ENCODE measurements at regions not wholly inside any gene's neighbourhood (a gene's known extent, or its start where the extent isn't known, plus 50 kb on each side); places are given as distances from the start of the nearest gene placed in this dataset.

DNA sequence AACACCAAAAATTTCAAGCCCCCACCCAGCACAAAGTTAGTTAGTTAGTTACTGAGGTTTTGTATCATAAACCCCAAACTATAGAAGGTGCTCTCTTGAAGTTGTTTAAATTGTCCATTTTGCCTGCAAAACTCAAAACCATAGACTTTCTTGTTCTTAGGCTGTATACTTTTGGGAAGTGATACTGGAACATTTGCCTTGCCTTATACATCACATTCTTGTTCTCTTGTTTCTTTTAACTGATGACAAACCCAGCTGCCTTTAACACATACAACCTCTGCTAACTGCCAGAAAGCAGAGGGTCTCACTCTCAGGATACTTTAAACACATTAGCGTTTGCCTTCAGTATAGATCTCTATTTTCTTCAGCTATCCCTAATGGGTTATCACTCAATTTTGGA lies 570.5 kb downstream of the MRPL39 start:
- no peak for TF ChIP-seq EZH2phosphoT487 (IDR thresholded peaks at IDR 0.05; ENCODE audit: insufficient read depth, low read depth)
- TF ChIP-seq EZH2 (IDR thresholded peaks at IDR 0.05; ENCODE audit: insufficient read depth, poor library complexity, severe bottlenecking), result no peak
- DNase-seq, result no peak
- no peak overlapping the region for H2AFZ ChIP-seq
- H3K9me3 ChIP-seq (ENCODE audit: low read depth), result no peaks in the 10 kb centered on the region
- no peaks in the 10 kb centered on the region for H3K27me3 ChIP-seq (replicated peaks; ENCODE audit: insufficient read depth)
- H3K9me2 ChIP-seq (ENCODE audit: insufficient read depth), result no peaks in the 10 kb centered on the region
- no peak overlapping the region for H3K9ac ChIP-seq
- no peaks in the 10 kb centered on the region for H3K36me3 ChIP-seq (ENCODE audit: low read depth)
- in situ Hi-C loops (cut with MboI), result no loop called here
- H3K4me1 ChIP-seq (ENCODE audit: insufficient read depth), result no peaks in the 10 kb centered on the region
- no peak overlapping the region for H3K4me3 ChIP-seq
- WGBS, 2 experiments (ENCODE audit: low coverage in 1 of 2, low lambda C conversion rate in 2 of 2, missing lambda C conversion rate in 2 of 2), result 38 to 40% methylated on average over 1 of the region's 1 CpG
- H3F3A ChIP-seq (ENCODE audit: insufficient read depth), result no peaks in the 10 kb centered on the region
- no peak overlapping the region for H3K27ac ChIP-seq
- H4K20me1 ChIP-seq (ENCODE audit: insufficient read depth), result no peaks in the 10 kb centered on the region
- H3K79me2 ChIP-seq (ENCODE audit: insufficient read depth), result no peaks in the 10 kb centered on the region
- no peak overlapping the region for H3K4me2 ChIP-seq (ENCODE audit: unreplicated experiment)

DNA sequence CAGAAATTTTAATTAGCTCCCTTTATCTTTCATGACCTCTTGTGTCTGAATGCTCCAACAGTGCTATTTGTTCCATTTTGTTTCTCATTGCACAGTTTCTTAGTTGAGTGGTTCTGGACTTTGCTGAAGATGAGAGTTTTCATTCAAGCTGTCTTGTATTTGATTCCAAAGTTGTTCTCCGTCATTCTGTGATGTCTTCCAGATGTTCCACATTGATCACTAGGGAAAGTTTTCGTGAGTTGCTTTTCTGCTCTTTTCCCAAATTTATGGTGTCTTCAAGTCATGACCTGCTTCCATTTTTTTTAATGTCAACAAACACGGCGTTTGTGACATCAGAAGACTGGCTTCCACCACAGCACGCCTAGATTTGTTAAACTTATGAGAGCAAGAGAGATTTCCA lies 575.5 kb downstream of the MRPL39 start:
- in situ Hi-C loops (cut with MboI), result no loop called here
- DNase-seq, result no peak
- Histone ChIP-seq H3K9ac (no peak overlapping the region), H3F3A (ENCODE audit: insufficient read depth) (no peaks in the 10 kb centered on the region), H3K79me2 (ENCODE audit: insufficient read depth) (no peaks in the 10 kb centered on the region), H3K27me3 (replicated peaks; ENCODE audit: insufficient read depth) (no peaks in the 10 kb centered on the region), H3K36me3 (ENCODE audit: low read depth) (no peaks in the 10 kb centered on the region), H4K20me1 (ENCODE audit: insufficient read depth) (no peaks in the 10 kb centered on the region), H3K9me2 (ENCODE audit: insufficient read depth) (no peaks in the 10 kb centered on the region), H3K4me3 (no peak overlapping the region), H3K4me2 (ENCODE audit: unreplicated experiment) (no peak overlapping the region), H2AFZ (no peak overlapping the region), H3K4me1 (ENCODE audit: insufficient read depth) (no peaks in the 10 kb centered on the region), H3K9me3 (ENCODE audit: low read depth) (no peaks in the 10 kb centered on the region), H3K27ac (no peak overlapping the region)
- WGBS, 2 experiments (ENCODE audit: low coverage in 1 of 2, low lambda C conversion rate in 2 of 2, missing lambda C conversion rate in 2 of 2), result 0 to 1% methylated on average over 5 of the region's 5 CpGs
- no peak for TF ChIP-seq EZH2 (IDR thresholded peaks at IDR 0.05; ENCODE audit: insufficient read depth, poor library complexity, severe bottlenecking)
- TF ChIP-seq EZH2phosphoT487 (IDR thresholded peaks at IDR 0.05; ENCODE audit: insufficient read depth, low read depth), result no peak

DNA sequence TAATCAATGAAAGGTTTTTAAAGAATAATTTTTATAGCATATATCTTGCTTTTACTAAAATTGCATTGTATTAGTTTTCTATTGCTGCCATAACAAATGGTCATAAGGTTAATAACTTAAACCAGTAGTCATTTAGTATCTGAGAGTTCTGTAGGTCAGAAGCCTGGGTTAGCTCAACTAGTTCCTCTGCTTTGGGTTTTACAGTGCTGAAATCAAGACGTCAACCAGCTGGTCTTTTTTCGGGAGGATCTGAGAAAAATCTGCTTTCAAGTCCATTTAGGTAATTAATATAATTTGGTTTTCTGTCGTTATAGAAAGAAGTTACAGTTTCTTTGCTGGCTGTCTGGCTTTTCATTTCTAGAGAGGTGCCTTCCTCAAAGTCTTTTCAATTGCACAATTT lies 577.7 kb downstream of the MRPL39 start:
- H3F3A ChIP-seq (ENCODE audit: insufficient read depth), result no peaks in the 10 kb centered on the region
- no peak overlapping the region for H3K9ac ChIP-seq
- H3K79me2 ChIP-seq (ENCODE audit: insufficient read depth), result no peaks in the 10 kb centered on the region
- no peaks in the 10 kb centered on the region for H3K27me3 ChIP-seq (replicated peaks; ENCODE audit: insufficient read depth)
- H3K4me3 ChIP-seq, result no peak overlapping the region
- H3K9me3 ChIP-seq (ENCODE audit: low read depth), result no peaks in the 10 kb centered on the region
- no peaks in the 10 kb centered on the region for H3K9me2 ChIP-seq (ENCODE audit: insufficient read depth)
- 15 to 23% methylated on average over 3 of the region's 3 CpGs for WGBS, 2 experiments (ENCODE audit: low coverage in 1 of 2, low lambda C conversion rate in 2 of 2, missing lambda C conversion rate in 2 of 2)
- H2AFZ ChIP-seq, result no peak overlapping the region
- no peak for TF ChIP-seq EZH2 (IDR thresholded peaks at IDR 0.05; ENCODE audit: insufficient read depth, poor library complexity, severe bottlenecking)
- TF ChIP-seq EZH2phosphoT487 (IDR thresholded peaks at IDR 0.05; ENCODE audit: insufficient read depth, low read depth), result no peak
- H4K20me1 ChIP-seq (ENCODE audit: insufficient read depth), result no peaks in the 10 kb centered on the region
- DNase-seq, result no peak
- H3K36me3 ChIP-seq (ENCODE audit: low read depth), result no peaks in the 10 kb centered on the region
- H3K27ac ChIP-seq, result no peak overlapping the region
- in situ Hi-C loops (cut with MboI), result no loop called here
- no peaks in the 10 kb centered on the region for H3K4me1 ChIP-seq (ENCODE audit: insufficient read depth)
- H3K4me2 ChIP-seq (ENCODE audit: unreplicated experiment), result no peak overlapping the region

DNA sequence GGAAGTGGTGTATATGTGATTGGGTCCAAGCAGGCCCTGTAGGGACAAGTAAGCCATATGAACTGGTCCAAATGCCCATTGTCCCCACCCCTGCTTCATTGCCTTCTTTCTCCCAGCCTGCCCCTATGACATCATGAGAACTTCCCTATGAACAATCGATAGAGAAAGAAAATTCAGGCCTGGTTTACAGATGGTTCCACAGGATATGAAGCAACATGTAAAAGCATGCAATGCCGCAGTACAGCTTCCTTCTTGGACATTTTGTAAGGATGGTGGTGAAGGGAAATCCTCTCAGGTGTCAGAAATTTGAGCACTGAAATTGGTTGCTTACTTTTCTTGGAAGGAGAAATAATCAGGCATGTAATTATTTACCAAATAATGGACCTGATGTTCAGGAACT lies 581.7 kb downstream of the MRPL39 start:
- WGBS, 2 experiments (ENCODE audit: low coverage in 1 of 2, low lambda C conversion rate in 2 of 2, missing lambda C conversion rate in 2 of 2), result 28 to 29% methylated on average over 2 of the region's 2 CpGs
- H3K9me3 ChIP-seq (ENCODE audit: low read depth), result no peaks in the 10 kb centered on the region
- H3K4me3 ChIP-seq, result no peak overlapping the region
- H3K79me2 ChIP-seq (ENCODE audit: insufficient read depth), result no peaks in the 10 kb centered on the region
- no peak overlapping the region for H2AFZ ChIP-seq
- no peak overlapping the region for H3K9ac ChIP-seq
- H3K4me1 ChIP-seq (ENCODE audit: insufficient read depth), result no peaks in the 10 kb centered on the region
- DNase-seq, result no peak
- H4K20me1 ChIP-seq (ENCODE audit: insufficient read depth), result no peaks in the 10 kb centered on the region
- no peaks in the 10 kb centered on the region for H3K36me3 ChIP-seq (ENCODE audit: low read depth)
- no peak overlapping the region for H3K4me2 ChIP-seq (ENCODE audit: unreplicated experiment)
- no peaks in the 10 kb centered on the region for H3K9me2 ChIP-seq (ENCODE audit: insufficient read depth)
- TF ChIP-seq EZH2phosphoT487 (IDR thresholded peaks at IDR 0.05; ENCODE audit: insufficient read depth, low read depth) (no peak), EZH2 (IDR thresholded peaks at IDR 0.05; ENCODE audit: insufficient read depth, poor library complexity, severe bottlenecking) (no peak)
- H3K27ac ChIP-seq, result no peak overlapping the region
- in situ Hi-C loops (cut with MboI), result no loop called here
- no peaks in the 10 kb centered on the region for H3K27me3 ChIP-seq (replicated peaks; ENCODE audit: insufficient read depth)
- no peaks in the 10 kb centered on the region for H3F3A ChIP-seq (ENCODE audit: insufficient read depth)

DNA sequence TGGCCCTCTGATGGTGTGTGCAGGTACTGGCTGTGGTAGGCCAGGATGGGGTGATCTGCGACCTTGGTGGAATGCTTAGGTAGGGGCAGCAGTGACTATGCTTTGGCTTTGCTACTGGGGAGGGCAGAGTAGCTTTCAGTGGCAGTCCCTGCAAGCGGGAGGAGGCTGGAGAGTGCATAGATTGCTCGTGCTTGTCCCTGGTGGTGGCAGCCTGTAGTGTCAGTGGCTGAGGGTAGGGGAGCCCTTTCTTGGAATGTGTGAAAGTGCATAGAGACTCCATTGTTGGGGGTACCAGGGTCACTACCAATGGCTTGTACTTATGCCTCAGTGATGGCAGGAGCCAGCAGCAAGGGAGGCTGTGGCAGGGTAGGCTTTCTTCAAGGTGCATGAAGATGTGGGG lies 582.6 kb downstream of the MRPL39 start:
- H2AFZ ChIP-seq, result no peak overlapping the region
- TF ChIP-seq EZH2phosphoT487 (IDR thresholded peaks at IDR 0.05; ENCODE audit: insufficient read depth, low read depth) (no peak), EZH2 (IDR thresholded peaks at IDR 0.05; ENCODE audit: insufficient read depth, poor library complexity, severe bottlenecking) (no peak)
- no peaks in the 10 kb centered on the region for H3K4me1 ChIP-seq (ENCODE audit: insufficient read depth)
- H3F3A ChIP-seq (ENCODE audit: insufficient read depth), result no peaks in the 10 kb centered on the region
- WGBS, 2 experiments (ENCODE audit: low coverage in 1 of 2, low lambda C conversion rate in 2 of 2, missing lambda C conversion rate in 2 of 2), result 33 to 39% methylated on average over 3 of the region's 3 CpGs
- H3K9ac ChIP-seq, result no peak overlapping the region
- no peaks in the 10 kb centered on the region for H3K36me3 ChIP-seq (ENCODE audit: low read depth)
- H4K20me1 ChIP-seq (ENCODE audit: insufficient read depth), result no peaks in the 10 kb centered on the region
- H3K4me3 ChIP-seq, result no peak overlapping the region
- no peak overlapping the region for H3K27ac ChIP-seq
- H3K4me2 ChIP-seq (ENCODE audit: unreplicated experiment), result no peak overlapping the region
- H3K79me2 ChIP-seq (ENCODE audit: insufficient read depth), result no peaks in the 10 kb centered on the region
- no peaks in the 10 kb centered on the region for H3K9me2 ChIP-seq (ENCODE audit: insufficient read depth)
- no peaks in the 10 kb centered on the region for H3K9me3 ChIP-seq (ENCODE audit: low read depth)
- in situ Hi-C loops (cut with MboI), result no loop called here
- no peaks in the 10 kb centered on the region for H3K27me3 ChIP-seq (replicated peaks; ENCODE audit: insufficient read depth)
- no peak for DNase-seq

Data from GM23248 (cell line).